ENCODE measurements at regions not wholly inside any gene's neighbourhood (a gene's known extent, or its start where the extent isn't known, plus 50 kb on each side); places are given as distances from the start of the nearest gene placed in this dataset.

DNA sequence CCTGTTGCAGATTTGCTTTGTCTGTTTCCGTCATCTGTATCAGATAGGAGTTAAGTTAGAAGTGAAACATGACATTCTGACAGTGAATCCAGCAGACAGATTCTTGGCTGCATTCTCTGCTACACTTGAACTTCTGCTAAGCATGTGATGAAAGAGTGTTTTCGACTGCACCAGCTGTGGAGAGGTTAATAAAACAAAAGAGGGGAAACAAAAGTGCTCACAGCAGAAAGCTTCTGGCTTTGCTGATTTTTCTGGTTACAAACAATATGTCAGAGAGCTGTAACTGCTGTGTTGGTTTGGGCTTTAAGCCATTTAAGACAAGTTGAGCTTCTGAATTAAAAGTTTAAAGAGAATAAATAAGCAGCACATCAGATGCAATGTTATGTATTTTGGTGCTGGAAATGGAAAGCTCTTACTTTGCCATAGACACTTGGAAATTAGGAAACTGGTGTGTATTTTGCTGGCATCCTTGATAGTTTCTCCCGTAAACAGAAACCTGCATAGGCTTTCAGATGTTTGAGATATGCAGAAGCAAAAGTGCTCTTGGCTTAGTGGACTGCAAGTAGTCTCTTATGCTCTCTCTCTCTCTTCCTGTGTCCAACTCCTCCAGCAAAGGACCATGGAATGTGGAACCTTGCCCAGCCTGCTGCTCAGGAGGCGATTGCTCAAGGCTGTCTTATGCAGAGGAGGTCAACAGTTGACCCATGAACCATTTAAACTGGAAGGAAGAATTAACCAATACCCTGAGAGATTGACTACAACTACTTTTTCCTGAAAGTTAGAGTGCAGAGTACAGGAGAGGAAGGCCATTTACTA is 104.9 kb downstream of the RPS12 start:
- TF ChIP-seq, protein P1, sequence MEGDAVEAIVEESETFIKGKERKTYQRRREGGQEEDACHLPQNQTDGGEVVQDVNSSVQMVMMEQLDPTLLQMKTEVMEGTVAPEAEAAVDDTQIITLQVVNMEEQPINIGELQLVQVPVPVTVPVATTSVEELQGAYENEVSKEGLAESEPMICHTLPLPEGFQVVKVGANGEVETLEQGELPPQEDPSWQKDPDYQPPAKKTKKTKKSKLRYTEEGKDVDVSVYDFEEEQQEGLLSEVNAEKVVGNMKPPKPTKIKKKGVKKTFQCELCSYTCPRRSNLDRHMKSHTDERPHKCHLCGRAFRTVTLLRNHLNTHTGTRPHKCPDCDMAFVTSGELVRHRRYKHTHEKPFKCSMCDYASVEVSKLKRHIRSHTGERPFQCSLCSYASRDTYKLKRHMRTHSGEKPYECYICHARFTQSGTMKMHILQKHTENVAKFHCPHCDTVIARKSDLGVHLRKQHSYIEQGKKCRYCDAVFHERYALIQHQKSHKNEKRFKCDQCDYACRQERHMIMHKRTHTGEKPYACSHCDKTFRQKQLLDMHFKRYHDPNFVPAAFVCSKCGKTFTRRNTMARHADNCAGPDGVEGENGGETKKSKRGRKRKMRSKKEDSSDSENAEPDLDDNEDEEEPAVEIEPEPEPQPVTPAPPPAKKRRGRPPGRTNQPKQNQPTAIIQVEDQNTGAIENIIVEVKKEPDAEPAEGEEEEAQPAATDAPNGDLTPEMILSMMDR (IDR thresholded peaks at IDR 0.05): no peak
- no peak for TF ChIP-seq POLR2A (IDR thresholded peaks at IDR 0.05)
